G401.6 (cell line): ENCODE measurements at regions not wholly inside any gene's neighbourhood (a gene's known extent, or its start where the extent isn't known, plus 50 kb on each side); places are given as distances from the start of the nearest gene placed in this dataset.
"Not testable (repeated sequence)": the region's sequence is repeated elsewhere in the genome, so short reads cannot be mapped to it uniquely, and the experiment has no call there.

ENCODE experiments used
- FAIRE-seq: peaks from 2 replicates; lab custom pipeline; 2012; peaks lifted over from hg19 to GRCh38; lab: Jason Lieb, UNC

- no peak for FAIRE-seq
Observed at GRCh38 chr7:145265180-145265579, 429.3 kb upstream of the TPK1 start.

DNA sequence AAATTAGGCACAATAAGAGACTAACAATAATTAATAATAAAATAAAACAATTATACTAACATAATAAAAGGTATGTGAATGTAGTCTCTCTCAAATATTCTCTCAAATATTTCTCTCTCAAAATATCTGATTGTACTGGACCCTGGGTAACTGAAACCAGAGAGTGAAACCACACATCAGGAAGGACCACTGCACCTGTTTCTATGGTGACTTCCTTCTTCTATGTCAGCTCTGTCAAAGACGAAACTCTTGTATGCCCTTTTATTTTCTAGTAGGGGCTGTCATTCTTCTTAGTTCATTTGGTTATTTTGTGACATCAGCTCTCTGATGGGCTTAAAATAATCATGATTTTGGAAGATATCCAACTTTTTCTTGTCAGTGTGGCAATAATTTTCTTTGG, 428.0 kb upstream of the TPK1 start:
- no peak for FAIRE-seq

GRCh38 chr7:145252031-145252430, 416.2 kb upstream of the TPK1 start:
- FAIRE-seq = no peak

DNA sequence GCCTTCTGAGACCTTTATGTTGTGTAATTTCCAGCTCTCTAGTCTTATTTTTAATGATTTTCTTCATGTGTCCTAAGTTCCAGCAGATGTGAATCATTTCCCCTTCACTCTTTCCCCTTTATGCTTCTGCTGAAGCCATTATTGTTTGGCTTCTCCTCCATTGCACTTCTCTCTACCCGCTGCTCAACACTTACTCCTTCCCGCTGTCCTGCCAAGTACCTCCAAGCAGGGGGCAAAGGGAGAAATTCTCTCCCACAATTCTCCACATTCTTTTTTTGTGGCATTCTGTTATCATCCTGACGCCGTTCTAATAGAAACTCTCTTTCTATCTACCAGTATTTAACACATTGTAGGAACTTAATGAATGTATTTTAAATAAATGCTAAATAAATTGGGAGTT, 388.9 kb upstream of the TPK1 start:
- FAIRE-seq = no peak

GRCh38 chr7:145219461-145219860, 383.6 kb upstream of the TPK1 start:
- FAIRE-seq = no peak

DNA sequence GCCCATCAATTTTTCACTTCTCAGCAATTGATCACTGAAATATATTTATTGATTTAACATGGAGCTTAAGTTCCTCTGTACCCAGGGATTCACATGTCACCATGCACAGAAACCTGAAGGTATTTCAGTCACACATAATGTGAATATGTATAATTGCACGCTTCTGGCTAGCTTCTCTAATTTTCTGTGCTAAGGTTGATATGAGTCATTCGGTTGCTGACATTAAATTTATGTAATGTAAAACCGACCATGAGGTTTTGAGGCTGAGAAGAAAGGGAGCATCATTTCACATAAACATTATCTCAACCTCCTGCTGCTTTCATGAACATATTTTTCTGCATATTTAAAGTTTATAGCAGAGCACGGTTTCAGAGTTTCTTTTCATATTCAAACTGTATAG, 381.0 kb upstream of the TPK1 start:
- no peak for FAIRE-seq

DNA sequence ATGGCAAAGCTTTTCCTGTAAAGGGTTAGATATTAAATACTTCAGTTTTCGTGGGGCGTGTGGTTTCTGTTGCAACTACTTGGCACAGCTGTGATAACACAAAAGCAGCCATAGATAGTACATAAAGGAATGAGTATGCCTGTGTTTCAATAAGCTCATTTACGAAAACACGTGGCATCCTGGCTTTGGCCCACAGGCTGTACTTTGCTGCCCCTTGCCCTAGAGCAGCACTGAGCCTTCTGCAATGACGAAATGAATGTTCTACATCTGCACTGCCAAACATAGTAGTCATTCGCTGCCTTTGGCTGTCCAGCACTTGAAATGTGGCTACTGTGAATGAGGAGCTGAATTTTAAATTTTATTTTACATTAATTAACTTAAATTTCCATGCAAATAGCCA, 376.2 kb upstream of the TPK1 start:
- no peak for FAIRE-seq

- no peak for FAIRE-seq
Observed at GRCh38 chr7:145211211-145211610, 375.4 kb upstream of the TPK1 start.

GRCh38 chr7:145193951-145194350, 358.1 kb upstream of the TPK1 start:
- no peak for FAIRE-seq

- no peak for FAIRE-seq
Observed at GRCh38 chr7:145184956-145185355, 349.1 kb upstream of the TPK1 start.

GRCh38 chr7:145183069-145183468, 347.2 kb upstream of the TPK1 start:
- FAIRE-seq = no peak

DNA sequence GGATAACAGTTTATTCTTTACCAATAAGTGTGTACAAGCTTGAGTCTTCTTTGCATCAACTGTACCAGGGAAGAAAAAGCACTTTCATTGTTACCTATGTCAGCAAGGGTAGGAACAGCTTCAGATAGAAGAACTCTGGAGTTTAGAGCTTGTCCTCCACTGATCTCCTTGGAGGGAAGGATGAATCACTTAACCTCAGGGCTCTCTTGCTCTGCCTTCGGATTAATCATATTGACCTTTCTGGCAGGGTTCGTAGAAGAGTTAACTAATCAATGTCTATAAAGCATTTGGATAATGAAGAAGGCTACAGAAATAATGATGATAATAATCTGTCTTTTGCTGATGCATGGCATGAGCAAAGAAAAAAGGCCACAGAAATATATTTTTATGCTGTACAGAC, 339.5 kb upstream of the TPK1 start:
- no peak for FAIRE-seq

DNA sequence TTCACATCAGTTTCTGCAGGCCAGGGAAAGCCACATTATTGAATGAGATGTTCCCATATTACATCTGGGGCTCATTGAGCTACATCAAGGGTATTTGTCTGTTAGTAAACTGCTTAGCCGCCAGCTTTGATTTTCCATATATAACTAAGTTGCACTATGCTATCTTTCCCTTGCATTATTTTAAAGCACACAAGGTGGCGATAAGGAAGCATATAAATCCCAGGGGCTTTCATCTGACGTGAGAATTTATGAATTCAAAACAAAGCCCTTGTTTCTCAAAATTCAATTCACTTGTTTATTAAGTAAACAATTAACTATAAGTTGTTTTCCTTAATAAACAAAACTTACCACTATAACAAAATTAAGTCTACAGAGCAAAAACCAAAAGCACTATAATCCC, 334.1 kb upstream of the TPK1 start:
- no peak for FAIRE-seq

DNA sequence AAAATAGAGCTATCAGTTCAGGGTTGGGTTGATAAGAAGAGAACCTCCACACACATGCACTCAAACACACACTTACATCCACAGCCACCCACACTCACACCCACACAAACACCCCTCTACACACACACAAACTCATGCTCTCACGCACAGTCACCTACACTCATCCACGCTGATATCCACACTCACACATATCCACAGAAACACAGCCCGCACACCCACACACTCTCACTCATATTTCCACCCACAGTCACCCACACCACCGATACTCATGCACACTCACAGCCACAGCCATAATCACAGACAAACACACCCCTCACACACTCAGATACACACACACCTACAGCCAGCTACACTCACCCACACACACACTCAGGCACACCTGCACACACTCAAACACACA, 333.0 kb upstream of the TPK1 start:
- FAIRE-seq = no peak

GRCh38 chr7:145168427-145168826, 332.6 kb upstream of the TPK1 start:
- FAIRE-seq = no peak

DNA sequence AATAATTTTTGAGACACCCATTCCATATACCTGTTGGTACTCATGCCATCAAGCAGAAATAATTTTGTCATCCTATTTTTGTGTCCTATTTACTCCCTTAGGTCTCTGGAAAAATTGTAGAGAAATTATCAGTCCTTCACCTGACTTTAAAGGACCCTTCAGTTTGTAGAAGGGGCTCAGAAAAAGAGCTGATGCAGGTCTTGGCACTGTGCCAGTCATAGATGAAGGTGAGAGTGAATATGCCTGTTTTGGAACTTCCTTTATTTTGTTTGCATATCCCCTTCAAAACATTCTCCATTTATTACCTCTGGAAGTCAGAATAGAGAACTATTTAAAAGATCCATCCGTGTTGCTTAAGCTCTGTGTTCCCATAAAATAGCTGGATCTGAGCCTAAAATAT, 321.0 kb upstream of the TPK1 start:
- no peak for FAIRE-seq

GRCh38 chr7:145152589-145152988, 316.7 kb upstream of the TPK1 start:
- no peak for FAIRE-seq

DNA sequence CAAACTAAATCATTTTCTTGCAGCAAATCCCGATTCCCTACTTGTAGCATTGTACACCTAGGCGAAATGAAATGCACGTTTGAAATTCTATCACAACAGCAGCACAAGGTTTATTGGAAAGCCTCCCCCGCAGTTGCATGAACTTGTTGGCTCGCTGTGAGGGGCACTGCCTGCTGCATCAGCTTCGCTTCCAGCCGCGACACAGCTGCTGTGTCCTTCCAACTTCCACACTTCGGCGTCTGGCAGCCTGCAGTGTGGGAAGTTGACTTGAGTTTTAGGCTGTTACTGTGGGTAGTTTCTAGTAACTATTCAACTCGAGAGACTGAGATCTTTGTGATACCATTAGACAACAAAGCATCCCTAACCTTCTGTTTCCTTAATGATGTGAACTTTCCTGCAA, 315.8 kb upstream of the TPK1 start:
- no peak for FAIRE-seq

DNA sequence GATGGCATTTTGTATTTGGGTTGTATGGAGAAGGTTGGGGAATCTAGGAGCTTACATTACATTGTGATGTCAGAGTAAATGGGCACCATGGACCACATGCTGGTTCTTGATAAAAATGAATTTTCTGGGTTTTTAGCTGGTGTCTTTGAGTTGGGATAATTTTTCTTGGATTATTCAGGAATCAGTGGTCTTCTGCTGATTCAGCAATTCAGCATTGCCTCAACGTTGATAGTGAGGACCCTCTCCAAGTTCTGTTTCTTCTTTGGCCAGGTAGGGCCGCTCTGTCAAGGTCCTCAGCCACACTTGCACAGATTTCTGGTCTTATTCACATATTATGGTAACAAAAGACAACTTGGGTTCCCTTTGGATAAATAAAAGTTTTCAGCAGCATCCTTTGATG, 312.0 kb upstream of the TPK1 start:
- FAIRE-seq = no peak

GRCh38 chr7:145143685-145144084, 307.8 kb upstream of the TPK1 start:
- no peak for FAIRE-seq

GRCh38 chr7:145134377-145134776, 298.5 kb upstream of the TPK1 start:
- no peak for FAIRE-seq

- no peak for FAIRE-seq
Observed at GRCh38 chr7:145123502-145123901, 287.6 kb upstream of the TPK1 start.

- FAIRE-seq = no peak
Observed at GRCh38 chr7:145106001-145106400, 270.1 kb upstream of the TPK1 start.

DNA sequence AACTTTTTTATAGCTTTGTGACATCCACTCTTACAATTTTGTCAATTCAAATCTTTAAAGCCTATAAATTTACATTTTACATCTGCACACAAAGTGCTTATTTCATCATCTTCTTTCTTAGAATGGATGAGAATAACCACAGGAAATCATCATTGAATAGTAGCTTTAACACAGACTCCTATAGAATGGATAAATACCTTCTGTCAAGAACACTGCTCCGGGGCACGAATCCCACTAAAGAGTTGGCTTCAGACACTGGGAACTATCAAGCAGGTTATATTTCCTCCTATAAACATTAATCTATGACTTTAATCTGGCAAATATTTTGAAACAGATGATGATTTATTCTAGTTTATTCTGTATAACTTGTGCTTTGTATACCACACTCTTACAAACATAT, 269.7 kb upstream of the TPK1 start:
- FAIRE-seq = no peak

DNA sequence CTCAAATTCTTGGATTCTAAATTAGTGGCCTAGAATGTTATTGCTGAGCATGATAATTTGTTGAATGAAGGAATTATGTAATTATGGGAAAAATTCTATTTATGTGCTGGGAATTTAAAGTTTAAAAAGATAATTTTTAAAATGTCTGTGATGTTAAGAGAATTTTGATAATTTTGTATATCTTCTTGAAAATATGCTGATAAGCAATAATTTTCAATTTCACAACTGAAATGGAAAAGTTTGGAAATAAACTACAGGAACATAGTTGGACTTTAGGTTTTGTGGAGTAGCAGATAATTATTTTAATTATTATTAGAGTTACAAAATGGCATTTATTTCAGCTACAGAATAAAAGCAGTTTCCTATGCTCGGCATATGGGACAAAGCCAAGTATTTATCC, 268.5 kb upstream of the TPK1 start:
- no peak for FAIRE-seq

GRCh38 chr7:145102199-145102598, 266.3 kb upstream of the TPK1 start:
- FAIRE-seq = not testable (repeated sequence)
